Islet of Langerhans (tissue), 1 donor: ENCODE measurements at regions not wholly inside any gene's neighbourhood (a gene's known extent, or its start where the extent isn't known, plus 50 kb on each side); places are given as distances from the start of the nearest gene placed in this dataset.

ENCODE experiments used
- FAIRE-seq: peaks from one replicate; lab custom pipeline; 2011; peaks lifted over from hg19 to GRCh38; lab: Jason Lieb, UNC

GRCh38 chr10:111203615-111204014, 126.8 kb downstream of the ADRA2A start:
- no peak for FAIRE-seq

DNA sequence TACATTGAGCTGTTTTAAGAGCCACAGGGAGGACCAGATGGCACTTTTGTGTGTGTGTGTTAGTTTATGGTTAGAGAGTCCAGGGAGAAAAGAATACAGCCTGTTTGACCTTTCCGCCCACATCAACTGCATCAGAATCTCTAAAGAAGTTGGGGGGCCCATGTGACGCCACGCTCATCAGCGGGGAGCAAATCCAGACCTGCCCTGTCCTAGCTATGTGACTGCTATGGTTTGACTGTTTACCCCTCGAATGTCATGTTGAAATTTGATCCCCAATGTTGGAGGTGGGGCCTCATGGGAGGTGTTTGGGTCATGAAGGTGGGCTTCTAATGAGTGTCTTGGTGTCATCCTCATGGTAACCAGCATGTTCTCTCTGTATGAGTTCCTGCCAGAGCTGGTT, 128.0 kb downstream of the ADRA2A start:
- no peak for FAIRE-seq

DNA sequence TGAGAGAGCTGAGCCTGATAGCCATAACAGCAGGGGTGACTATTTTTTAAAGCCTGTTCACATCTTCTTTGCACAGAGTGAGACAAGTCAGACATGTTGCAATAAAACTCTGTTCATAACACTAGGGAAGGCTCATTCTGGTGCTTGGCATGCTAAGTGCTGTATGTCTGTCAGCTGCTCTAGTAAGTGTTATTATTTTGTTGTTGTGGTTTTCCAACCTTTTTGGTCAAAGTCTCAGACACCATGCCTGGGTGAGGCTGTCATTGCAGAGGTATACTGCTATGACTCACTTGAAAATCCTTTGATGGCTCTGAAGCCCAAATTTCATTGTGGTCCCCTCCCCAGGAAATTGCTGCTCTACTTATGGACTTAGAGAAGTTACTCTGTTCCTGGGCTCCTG, 129.7 kb downstream of the ADRA2A start:
- FAIRE-seq = no peak

- FAIRE-seq = no peak
Measured at GRCh38 chr10:111207500-111207899, 130.7 kb downstream of the ADRA2A start.

GRCh38 chr10:111208951-111209350, 132.1 kb downstream of the ADRA2A start:
- FAIRE-seq = no peak

DNA sequence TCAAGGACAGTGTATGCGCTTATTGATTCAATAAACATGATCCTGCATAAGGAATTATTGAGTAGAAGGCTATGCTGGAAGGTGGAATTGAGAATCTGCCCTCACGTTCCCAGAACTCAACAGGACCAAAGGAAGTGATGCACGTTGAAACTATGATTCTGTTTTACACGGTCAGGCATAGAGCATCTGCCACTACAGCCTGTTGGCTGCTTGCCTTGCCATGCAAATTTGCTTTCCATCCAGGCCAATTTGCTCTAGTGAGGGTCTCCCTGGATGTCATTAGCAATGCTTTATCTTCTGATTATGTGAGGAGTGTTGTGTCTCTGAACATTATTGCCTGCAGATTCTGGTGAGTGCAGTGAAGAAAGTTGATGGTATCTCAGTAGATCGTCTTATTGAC, 132.9 kb downstream of the ADRA2A start:
- FAIRE-seq = no peak

- no peak for FAIRE-seq
Measured at GRCh38 chr10:111211241-111211640, 134.4 kb downstream of the ADRA2A start.

GRCh38 chr10:111211706-111212105, 134.9 kb downstream of the ADRA2A start:
- no peak for FAIRE-seq

GRCh38 chr10:111221682-111222480, 145.1 kb downstream of the ADRA2A start:
- FAIRE-seq = no peak

DNA sequence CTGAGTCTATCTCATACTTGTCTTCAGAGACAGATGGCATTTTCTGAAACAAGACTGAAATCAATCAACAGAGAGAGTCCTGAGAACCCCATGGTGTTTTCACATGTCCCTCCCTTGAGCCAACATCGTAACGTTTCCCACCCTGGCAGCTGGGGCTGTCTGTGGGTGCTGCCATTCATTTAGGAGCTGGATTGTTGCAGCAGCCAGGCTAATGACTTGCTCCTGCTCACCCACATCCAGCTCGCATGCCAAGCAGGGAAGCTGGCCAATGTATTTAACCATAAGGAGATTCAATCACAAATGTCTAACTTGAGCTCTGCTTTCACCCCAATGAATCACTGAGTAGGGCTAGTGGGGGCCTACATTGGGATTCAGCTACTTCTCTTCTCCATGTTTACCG, 146.1 kb downstream of the ADRA2A start:
- FAIRE-seq = no peak

DNA sequence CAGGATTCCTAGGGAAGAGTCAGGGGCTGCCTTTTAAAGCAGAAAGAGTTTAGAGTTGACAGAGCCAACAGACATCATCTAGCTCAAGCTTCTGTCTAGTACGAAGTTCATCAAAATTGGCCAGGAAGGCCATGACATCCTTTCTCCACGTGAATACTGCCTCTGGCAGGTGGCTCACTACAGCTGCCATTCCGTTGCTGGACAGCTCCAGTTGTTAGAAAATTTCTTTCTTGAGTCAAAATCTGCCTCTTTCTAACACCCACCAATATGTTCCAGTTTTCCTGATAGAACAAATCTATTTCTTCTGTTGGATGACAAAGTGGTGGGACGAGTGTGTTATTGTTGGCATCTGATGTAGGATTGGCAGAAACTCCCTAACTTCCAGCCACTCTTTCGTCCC, 154.9 kb downstream of the ADRA2A start:
- no peak for FAIRE-seq

DNA sequence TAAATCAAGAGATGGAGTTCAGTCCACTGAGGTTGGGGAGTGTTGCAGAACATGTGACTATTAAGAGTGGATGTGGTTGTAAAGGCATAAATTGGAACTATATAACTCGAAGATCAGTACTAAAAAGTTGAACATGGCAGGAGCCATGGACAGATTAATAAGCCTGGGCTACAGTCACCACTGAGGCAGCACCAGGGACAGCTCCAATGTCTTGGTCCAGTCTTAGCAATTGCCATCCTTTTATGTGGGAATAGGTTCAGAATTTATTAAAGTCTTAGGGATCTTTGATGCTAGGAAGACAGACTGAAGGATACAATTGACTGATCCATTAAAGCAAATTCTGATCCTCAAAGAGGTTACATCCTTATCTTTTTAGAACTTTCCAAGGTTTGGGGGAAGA, 156.6 kb downstream of the ADRA2A start:
- no peak for FAIRE-seq

GRCh38 chr10:111234234-111234913, 157.5 kb downstream of the ADRA2A start:
- FAIRE-seq = no peak

GRCh38 chr10:111234914-111235302, 158.1 kb downstream of the ADRA2A start:
- FAIRE-seq = no peak

DNA sequence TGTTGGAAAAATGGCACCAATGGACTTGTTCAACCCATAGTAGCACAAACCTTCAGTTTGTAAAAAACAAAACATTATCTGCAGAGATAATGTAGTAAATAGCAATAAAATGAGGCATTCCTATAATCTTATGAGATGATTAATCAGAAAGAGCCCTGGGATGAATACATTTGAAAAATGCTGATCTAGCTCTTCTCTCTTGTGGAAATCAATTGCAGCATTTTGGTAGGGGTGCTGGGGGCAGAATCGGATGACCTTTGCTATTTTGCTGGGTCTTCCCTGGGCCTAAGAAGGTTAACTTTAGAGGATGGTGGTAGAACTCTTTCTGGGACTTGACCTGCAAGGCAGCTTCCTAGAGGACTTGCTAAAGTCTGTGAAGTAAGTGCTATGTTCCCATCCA, 163.5 kb downstream of the ADRA2A start:
- no peak for FAIRE-seq

GRCh38 chr10:111243126-111243525, 166.3 kb downstream of the ADRA2A start:
- FAIRE-seq = no peak

DNA sequence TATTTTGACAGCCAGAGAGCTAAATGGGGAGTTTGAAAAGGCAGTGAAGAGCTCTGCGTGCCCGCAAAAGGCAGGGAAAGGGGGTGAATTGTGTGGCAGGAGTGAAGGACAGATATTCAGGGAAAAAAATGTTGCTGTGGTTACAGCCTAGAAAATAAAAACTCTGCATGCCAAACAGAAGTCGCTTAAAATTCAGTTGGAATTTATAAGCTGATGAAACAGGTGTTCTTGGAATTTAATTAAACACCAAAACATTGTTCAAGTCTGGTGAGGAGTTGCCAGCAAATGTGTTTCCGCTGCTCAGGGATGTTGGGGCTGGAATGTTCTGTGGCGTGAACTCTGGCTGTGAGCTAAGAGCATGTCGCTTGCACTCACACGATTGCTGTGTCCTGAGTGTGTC, 169.3 kb downstream of the ADRA2A start:
- no peak for FAIRE-seq

DNA sequence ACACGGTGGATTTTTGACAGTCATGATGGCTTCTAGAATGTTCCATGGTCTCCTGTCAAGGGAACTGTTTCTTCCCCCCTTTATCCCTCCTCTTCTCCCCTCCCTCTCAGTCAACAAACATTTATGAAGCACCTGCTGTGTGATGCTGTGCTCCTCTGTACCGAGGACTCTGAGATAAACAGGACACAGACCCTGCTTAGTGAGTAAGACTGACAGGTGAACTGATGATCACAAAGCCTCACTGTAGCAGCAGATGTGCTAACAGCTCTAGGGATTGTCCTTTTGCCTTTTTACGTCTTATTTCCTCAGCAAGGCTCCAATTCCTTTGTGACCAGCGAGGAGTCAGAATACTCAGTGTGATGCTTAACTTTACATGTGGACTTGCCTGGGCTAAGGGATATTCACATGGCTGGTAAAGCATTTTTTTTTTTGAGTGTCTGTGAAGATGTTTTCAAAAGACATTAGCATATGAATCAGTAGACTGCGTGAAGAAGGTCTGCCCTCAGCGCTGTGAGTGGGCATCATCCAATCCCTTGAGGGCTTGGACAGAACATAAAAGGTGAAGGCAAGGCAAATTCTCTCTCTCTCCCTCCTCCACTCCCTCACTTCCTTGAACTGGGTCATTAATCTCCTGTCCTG, 170.1 kb downstream of the ADRA2A start:
- no peak for FAIRE-seq

GRCh38 chr10:111247781-111248389, 171.1 kb downstream of the ADRA2A start:
- no peak for FAIRE-seq

GRCh38 chr10:111249925-111250324, 173.1 kb downstream of the ADRA2A start:
- FAIRE-seq = no peak

DNA sequence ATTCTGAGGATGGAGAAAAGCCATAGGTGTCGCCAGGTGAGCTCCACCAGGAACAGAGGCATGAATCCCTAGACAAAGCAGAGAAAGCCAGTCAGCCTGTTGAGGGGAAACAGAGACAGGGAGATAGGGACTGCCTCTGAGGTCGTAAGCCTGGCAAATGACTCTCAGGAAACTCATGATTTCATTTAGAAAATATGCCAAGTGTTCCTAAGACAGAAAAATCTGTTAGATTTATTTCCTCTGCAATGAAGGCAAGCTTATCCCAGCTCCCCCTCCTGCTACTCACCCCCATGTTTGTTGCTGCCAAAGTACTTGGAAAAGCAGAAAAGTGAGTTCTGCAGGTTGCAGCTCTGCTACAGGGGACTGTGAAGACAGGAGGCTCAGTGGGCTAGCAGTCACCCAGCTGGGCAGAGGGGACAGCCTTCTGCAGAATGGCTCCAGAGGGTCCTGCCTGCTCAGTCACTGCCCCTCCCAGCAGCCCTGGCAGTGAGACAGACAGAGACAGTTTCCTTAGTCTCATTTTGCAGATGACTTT, 184.3 kb downstream of the ADRA2A start:
- no peak for FAIRE-seq

- no peak for FAIRE-seq
Measured at GRCh38 chr10:111265341-111265740, 188.5 kb downstream of the ADRA2A start.

DNA sequence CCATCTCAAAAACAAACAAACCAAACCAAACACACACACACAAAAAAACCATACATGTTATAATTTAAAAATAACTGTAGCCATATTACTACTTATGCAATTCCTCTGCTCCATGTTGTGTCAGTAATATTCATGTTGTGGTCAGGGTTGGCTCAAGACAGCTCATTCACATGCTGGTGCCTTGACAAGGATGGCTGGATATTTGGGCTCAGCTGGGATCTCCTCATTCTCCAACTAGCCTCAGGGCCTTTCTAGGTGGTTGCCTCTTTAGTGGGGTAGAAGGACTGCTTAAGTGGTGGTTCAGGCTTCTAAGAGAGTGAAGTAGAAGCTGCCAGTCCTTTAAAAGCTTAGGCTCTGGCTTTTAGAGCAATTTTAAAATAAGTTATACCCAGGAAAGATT, 189.3 kb downstream of the ADRA2A start:
- FAIRE-seq = no peak
